HepG2 (cell line): ENCODE measurements at regions not wholly inside any gene's neighbourhood (a gene's known extent, or its start where the extent isn't known, plus 50 kb on each side); places are given as distances from the start of the nearest gene placed in this dataset.

Experiments
- ATAC-seq: fragments of 200-7000 bp; cut with Tn5 transposase; 3 replicates; pipeline ENCODE4 v1.9.1; 2020; ENCODE audit warnings: mild to moderate bottlenecking, moderate library complexity
- BruUV-seq: library from RNA; stranded (reverse); fragments of 400-500 nt; replicated peaks from 2 replicates; lab custom pipeline; 2021; lab: Mats Ljungman, UMichigan
- CTCF ChIA-PET: fragments of 300-600 bp; formaldehyde crosslinking; extraction: SDS; loops from one replicate; lab custom pipeline; 2021; ENCODE audit warnings: low total read pairs, inconsistent platforms, low intra/inter-chr PET ratio; lab: Yijun Ruan, JAX
- POLR2A ChIA-PET: fragments of 350-600 bp; sonication (Branson Sonifier 250); formaldehyde crosslinking; loops from one replicate; lab custom pipeline; 2020; ENCODE audit warnings: antibody characterized with exemption, inconsistent platforms; lab: Yijun Ruan, JAX
- DNase-seq: peaks from one replicate; pipeline ENCODE4 v3.0.0-alpha.2; 2015; ENCODE audit warnings: low spot score
- FAIRE-seq: peaks from 3 replicates; lab custom pipeline; 2011; peaks lifted over from hg19 to GRCh38; lab: Jason Lieb, UNC
- H2AFZ ChIP-seq: one replicate; pipeline ENCODE4 v1.6.1; 2011; ENCODE audit warnings: low read length, inconsistent platforms
- H3K27ac ChIP-seq: fragments of 300-600 bp; 3 replicates; pipeline ENCODE4 v1.8.0; 2011; ENCODE audit warnings: mixed run types, mild to moderate bottlenecking, mixed read lengths, low read length, inconsistent platforms; ENCODE audit not compliant: insufficient read depth; ENCODE audit errors: extremely low read length
- H3K27me3 ChIP-seq, 2 experiments: fragments of 200-600 bp in 1 of 2; 2 replicates in 1 of 2; 3 replicates in 1 of 2; pipeline versions ENCODE4 v1.6.0 to v1.8.0; 2011; ENCODE audit warnings: low read length in 2 of 2, mild to moderate bottlenecking in 2 of 2, moderate library complexity in 2 of 2, inconsistent platforms in 1 of 2; ENCODE audit not compliant: insufficient read depth in 2 of 2, control insufficient read depth in 1 of 2
- H3K36me3 ChIP-seq, 2 experiments: fragments of 200-600 bp in 1 of 2; replicated peaks in 1 of 2; 2 replicates in 1 of 2; 3 replicates in 1 of 2; pipeline versions ENCODE4 v1.5.1 to v1.8.0; 2011; ENCODE audit warnings: low read length in 2 of 2, inconsistent platforms in 1 of 2; ENCODE audit not compliant: insufficient read depth in 2 of 2, control insufficient read depth in 1 of 2
- H3K4me1 ChIP-seq: 2 replicates; pipeline ENCODE4 v1.5.1; 2012; ENCODE audit warnings: low read length, inconsistent platforms; ENCODE audit not compliant: insufficient read depth
- H3K4me2 ChIP-seq: 2 replicates; pipeline ENCODE4 v1.6.0; 2011; ENCODE audit warnings: low read depth, low read length, inconsistent platforms
- H3K4me3 ChIP-seq, 3 experiments: fragments of 200-600 bp in 1 of 3; sonication (generic), shearing (Covaris generic) in 1 of 3; replicated peaks in 1 of 3; 2 replicates each; pipeline ENCODE4 v1.5.1; 2011 to 2016; ENCODE audit warnings: low read length in 3 of 3, inconsistent platforms in 2 of 3, low read depth in 2 of 3, mild to moderate bottlenecking in 2 of 3, control low read depth in 1 of 3, mixed read lengths in 1 of 3; ENCODE audit not compliant: insufficient read depth in 1 of 3
- H3K79me2 ChIP-seq: one replicate; pipeline ENCODE4 v1.6.1; 2011; ENCODE audit warnings: low read length, inconsistent platforms; ENCODE audit not compliant: insufficient read depth
- H3K9ac ChIP-seq: 2 replicates; pipeline ENCODE4 v1.6.0; 2011; ENCODE audit warnings: mild to moderate bottlenecking, low read depth, low read length, inconsistent platforms; ENCODE audit not compliant: insufficient read depth
- H3K9me3 ChIP-seq: 2 replicates; pipeline ENCODE4 v1.5.1; 2012; ENCODE audit warnings: mild to moderate bottlenecking, low read length
- H4K20me1 ChIP-seq: 2 replicates; pipeline ENCODE4 v1.6.0; 2011; ENCODE audit warnings: inconsistent platforms, mild to moderate bottlenecking, low read length, moderate library complexity; ENCODE audit not compliant: insufficient read depth
- HDAC1 ChIP-seq: sonication (generic); formaldehyde crosslinking; IDR thresholded peaks from 2 replicates; pipeline ENCODE4 v1.5.1; 2020; ENCODE audit warnings: mild to moderate bottlenecking, missing genetic modification reagents
- PITX1 ChIP-seq: sonication (generic); formaldehyde crosslinking; IDR thresholded peaks from 2 replicates; pipeline ENCODE4 v1.5.1; 2020; ENCODE audit warnings: mild to moderate bottlenecking, missing genetic modification reagents
- WGBS: methylation state at CpG from one replicate; pipeline ENCODE4 v1.1.6; 2017; ENCODE audit warnings: low lambda C conversion rate; 5-methylcytosine and 5-hydroxymethylcytosine counted together
- in situ Hi-C: cut with HindIII; loops from 2 replicates; pipeline ENCODE4 v1.10.0; 2017; ENCODE audit warnings: low pct_unique_long_range_greater_than_20kb; ENCODE audit not compliant: extremely low pct_ligation_motif_present
- intact Hi-C: fragments of 100-400 bp; cut with micrococcal nuclease; formaldehyde crosslinking; loops from one replicate; pipeline ENCODE4 v1.10.0; 2022; ENCODE audit not compliant: unreplicated experiment
- TF ChIP-seq, protein P1 (sequence below): sonication (generic); formaldehyde crosslinking; IDR thresholded peaks from 2 replicates; pipeline ENCODE4 v1.4.0; 2020; ENCODE audit warnings: mild to moderate bottlenecking, missing genetic modification reagents, borderline replicate concordance
- TF ChIP-seq, protein P2 (sequence below): sonication (generic); formaldehyde crosslinking; IDR thresholded peaks from 2 replicates; pipeline ENCODE4 v1.9.0; 2021; ENCODE audit warnings: missing genetic modification reagents, borderline replicate concordance
- TF ChIP-seq, protein P3 (sequence below): sonication (generic); formaldehyde crosslinking; IDR thresholded peaks from 2 replicates; pipeline ENCODE4 v1.5.0; 2020; ENCODE audit warnings: missing genetic modification reagents, mild to moderate bottlenecking, borderline replicate concordance
- TF ChIP-seq, protein P4 (sequence below): sonication (generic); formaldehyde crosslinking; IDR thresholded peaks from 2 replicates; pipeline ENCODE4 v1.4.0; 2020; ENCODE audit warnings: mild to moderate bottlenecking, missing genetic modification reagents

DNA sequence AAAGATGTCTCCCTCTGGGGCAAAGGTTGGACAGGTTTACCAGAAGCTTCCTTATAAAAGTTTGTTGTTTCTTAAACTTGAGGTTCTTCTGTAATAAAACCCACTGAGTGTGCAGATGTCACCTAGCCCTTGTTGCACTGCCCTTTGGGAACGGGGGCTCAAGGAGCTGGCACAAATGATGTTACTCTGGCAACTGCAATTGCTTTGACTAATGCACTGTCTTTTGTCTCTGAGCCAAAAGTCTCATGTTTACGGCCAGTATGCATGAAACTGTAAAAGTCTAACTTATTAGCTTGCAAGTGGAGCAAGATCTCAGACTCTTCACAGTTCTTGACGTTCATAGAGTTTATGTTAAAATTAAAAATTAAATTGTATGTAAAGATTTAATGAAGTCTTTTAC is 655.7 kb downstream of the EPHA7 start:
- intact Hi-C loops = no loop called here
- no peak overlapping the region for H3K4me2 ChIP-seq
- no peaks in the 10 kb centered on the region for H3K36me3 ChIP-seq
- ATAC-seq (no peak), DNase-seq (no peak), FAIRE-seq (no peak)
- H3K27me3 ChIP-seq = no peaks in the 10 kb centered on the region
- no peaks in the 10 kb centered on the region for H3K9me3 ChIP-seq
- 0% methylated on average over 3 of the region's 3 CpGs for WGBS
- TF ChIP-seq HDAC1 (CRISPR knock-in tag) (no peak), PITX1 (CRISPR knock-in tag) (no peak)
- TF ChIP-seq, protein P1, sequence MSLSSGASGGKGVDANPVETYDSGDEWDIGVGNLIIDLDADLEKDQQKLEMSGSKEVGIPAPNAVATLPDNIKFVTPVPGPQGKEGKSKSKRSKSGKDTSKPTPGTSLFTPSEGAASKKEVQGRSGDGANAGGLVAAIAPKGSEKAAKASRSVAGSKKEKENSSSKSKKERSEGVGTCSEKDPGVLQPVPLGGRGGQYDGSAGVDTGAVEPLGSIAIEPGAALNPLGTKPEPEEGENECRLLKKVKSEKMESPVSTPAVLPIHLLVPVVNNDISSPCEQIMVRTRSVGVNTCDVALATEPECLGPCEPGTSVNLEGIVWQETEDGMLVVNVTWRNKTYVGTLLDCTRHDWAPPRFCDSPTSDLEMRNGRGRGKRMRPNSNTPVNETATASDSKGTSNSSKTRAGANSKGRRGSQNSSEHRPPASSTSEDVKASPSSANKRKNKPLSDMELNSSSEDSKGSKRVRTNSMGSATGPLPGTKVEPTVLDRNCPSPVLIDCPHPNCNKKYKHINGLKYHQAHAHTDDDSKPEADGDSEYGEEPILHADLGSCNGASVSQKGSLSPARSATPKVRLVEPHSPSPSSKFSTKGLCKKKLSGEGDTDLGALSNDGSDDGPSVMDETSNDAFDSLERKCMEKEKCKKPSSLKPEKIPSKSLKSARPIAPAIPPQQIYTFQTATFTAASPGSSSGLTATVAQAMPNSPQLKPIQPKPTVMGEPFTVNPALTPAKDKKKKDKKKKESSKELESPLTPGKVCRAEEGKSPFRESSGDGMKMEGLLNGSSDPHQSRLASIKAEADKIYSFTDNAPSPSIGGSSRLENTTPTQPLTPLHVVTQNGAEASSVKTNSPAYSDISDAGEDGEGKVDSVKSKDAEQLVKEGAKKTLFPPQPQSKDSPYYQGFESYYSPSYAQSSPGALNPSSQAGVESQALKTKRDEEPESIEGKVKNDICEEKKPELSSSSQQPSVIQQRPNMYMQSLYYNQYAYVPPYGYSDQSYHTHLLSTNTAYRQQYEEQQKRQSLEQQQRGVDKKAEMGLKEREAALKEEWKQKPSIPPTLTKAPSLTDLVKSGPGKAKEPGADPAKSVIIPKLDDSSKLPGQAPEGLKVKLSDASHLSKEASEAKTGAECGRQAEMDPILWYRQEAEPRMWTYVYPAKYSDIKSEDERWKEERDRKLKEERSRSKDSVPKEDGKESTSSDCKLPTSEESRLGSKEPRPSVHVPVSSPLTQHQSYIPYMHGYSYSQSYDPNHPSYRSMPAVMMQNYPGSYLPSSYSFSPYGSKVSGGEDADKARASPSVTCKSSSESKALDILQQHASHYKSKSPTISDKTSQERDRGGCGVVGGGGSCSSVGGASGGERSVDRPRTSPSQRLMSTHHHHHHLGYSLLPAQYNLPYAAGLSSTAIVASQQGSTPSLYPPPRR (CRISPR knock-in tag) = no peak
- TF ChIP-seq, protein P2, sequence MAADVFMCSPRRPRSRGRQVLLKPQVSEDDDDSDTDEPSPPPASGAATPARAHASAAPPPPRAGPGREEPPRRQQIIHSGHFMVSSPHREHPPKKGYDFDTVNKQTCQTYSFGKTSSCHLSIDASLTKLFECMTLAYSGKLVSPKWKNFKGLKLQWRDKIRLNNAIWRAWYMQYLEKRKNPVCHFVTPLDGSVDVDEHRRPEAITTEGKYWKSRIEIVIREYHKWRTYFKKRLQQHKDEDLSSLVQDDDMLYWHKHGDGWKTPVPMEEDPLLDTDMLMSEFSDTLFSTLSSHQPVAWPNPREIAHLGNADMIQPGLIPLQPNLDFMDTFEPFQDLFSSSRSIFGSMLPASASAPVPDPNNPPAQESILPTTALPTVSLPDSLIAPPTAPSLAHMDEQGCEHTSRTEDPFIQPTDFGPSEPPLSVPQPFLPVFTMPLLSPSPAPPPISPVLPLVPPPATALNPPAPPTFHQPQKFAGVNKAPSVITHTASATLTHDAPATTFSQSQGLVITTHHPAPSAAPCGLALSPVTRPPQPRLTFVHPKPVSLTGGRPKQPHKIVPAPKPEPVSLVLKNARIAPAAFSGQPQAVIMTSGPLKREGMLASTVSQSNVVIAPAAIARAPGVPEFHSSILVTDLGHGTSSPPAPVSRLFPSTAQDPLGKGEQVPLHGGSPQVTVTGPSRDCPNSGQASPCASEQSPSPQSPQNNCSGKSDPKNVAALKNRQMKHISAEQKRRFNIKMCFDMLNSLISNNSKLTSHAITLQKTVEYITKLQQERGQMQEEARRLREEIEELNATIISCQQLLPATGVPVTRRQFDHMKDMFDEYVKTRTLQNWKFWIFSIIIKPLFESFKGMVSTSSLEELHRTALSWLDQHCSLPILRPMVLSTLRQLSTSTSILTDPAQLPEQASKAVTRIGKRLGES (CRISPR knock-in tag) = no peak
- TF ChIP-seq, protein P3, sequence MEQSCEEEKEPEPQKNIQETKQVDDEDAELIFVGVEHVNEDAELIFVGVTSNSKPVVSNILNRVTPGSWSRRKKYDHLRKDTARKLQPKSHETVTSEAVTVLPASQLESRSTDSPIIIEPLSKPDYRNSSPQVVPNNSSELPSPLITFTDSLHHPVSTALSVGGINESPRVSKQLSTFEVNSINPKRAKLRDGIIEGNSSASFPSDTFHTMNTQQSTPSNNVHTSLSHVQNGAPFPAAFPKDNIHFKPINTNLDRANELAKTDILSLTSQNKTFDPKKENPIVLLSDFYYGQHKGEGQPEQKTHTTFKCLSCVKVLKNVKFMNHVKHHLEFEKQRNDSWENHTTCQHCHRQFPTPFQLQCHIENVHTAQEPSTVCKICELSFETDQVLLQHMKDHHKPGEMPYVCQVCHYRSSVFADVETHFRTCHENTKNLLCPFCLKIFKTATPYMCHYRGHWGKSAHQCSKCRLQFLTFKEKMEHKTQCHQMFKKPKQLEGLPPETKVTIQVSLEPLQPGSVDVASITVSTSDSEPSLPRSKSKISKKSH (CRISPR knock-in tag) = no peak
- TF ChIP-seq, protein P4, sequence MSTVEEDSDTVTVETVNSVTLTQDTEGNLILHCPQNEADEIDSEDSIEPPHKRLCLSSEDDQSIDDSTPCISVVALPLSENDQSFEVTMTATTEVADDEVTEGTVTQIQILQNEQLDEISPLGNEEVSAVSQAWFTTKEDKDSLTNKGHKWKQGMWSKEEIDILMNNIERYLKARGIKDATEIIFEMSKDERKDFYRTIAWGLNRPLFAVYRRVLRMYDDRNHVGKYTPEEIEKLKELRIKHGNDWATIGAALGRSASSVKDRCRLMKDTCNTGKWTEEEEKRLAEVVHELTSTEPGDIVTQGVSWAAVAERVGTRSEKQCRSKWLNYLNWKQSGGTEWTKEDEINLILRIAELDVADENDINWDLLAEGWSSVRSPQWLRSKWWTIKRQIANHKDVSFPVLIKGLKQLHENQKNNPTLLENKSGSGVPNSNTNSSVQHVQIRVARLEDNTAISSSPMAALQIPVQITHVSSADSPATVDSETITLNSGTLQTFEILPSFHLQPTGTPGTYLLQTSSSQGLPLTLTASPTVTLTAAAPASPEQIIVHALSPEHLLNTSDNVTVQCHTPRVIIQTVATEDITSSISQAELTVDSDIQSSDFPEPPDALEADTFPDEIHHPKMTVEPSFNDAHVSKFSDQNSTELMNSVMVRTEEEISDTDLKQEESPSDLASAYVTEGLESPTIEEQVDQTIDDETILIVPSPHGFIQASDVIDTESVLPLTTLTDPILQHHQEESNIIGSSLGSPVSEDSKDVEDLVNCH (CRISPR knock-in tag) = no peak
- no peaks in the 10 kb centered on the region for H3K79me2 ChIP-seq
- H2AFZ ChIP-seq = no peak overlapping the region
- POLR2A ChIA-PET = no interaction called here
- no peaks in the 10 kb centered on the region for H4K20me1 ChIP-seq
- no peak overlapping the region for H3K9ac ChIP-seq
- H3K4me1 ChIP-seq = no peaks in the 10 kb centered on the region
- no TSS peak for BruUV-seq
- no peak overlapping the region for H3K4me3 ChIP-seq
- no peak overlapping the region for H3K27ac ChIP-seq
- in situ Hi-C loops = no loop called here
- CTCF ChIA-PET = no interaction called here
